Duodenal mucosa (tissue), 2 donors: ENCODE measurements at regions not wholly inside any gene's neighbourhood (a gene's known extent, or its start where the extent isn't known, plus 50 kb on each side); places are given as distances from the start of the nearest gene placed in this dataset.
"Not testable (repeated sequence)": the region's sequence is repeated elsewhere in the genome, so short reads cannot be mapped to it uniquely, and the experiment has no call there.

Experiments
- H3K27ac ChIP-seq: one replicate; pipeline ENCODE4 v1.7.0; 2013; ENCODE audit warnings: low read depth, low read length
- H3K27me3 ChIP-seq, 2 donors: one replicate each; pipeline ENCODE4 v1.7.0; 2013; ENCODE audit warnings: low read length in 2 of 2, control low read depth in 1 of 2; ENCODE audit not compliant: insufficient read depth in 2 of 2, control insufficient read depth in 1 of 2
- H3K36me3 ChIP-seq, 2 donors: one replicate each; pipeline ENCODE4 v1.7.0; 2013; ENCODE audit warnings: low read length in 2 of 2, control low read depth in 1 of 2; ENCODE audit not compliant: insufficient read depth in 2 of 2, control insufficient read depth in 1 of 2
- H3K4me1 ChIP-seq, 2 donors: one replicate each; pipeline ENCODE4 v1.7.0; 2013; ENCODE audit warnings: low read length in 2 of 2, control low read depth in 1 of 2; ENCODE audit not compliant: insufficient read depth in 2 of 2, control insufficient read depth in 1 of 2
- H3K4me3 ChIP-seq, 2 donors: one replicate each; pipeline ENCODE4 v1.7.0; 2013; ENCODE audit warnings: low read length in 2 of 2, low read depth in 1 of 2
- H3K9ac ChIP-seq, 2 donors: one replicate each; pipeline ENCODE4 v1.7.0; 2013; ENCODE audit warnings: low read length in 2 of 2, low read depth in 1 of 2
- H3K9me3 ChIP-seq, 2 donors: one replicate each; pipeline ENCODE4 v1.7.0; 2013; ENCODE audit warnings: low read length in 2 of 2, control low read depth in 1 of 2; ENCODE audit not compliant: control insufficient read depth in 1 of 2

- H3K9me3 ChIP-seq: peaks cover 0 to 5% of the 10 kb centered on the region in 2 donors
- no peak overlapping the region for H3K4me3 ChIP-seq
- no peak overlapping the region for H3K27ac ChIP-seq
- H3K36me3 ChIP-seq: no peaks in the 10 kb centered on the region
- H3K9ac ChIP-seq: no peak overlapping the region
- H3K4me1 ChIP-seq: no peaks in the 10 kb centered on the region
- H3K27me3 ChIP-seq: no peaks in the 10 kb centered on the region
These were observed 320.2 kb downstream of the PTPRC start for GRCh38 chr1:198959032-198959431.

- Histone ChIP-seq H3K9me3 (peaks cover 0 to 5% of the 10 kb centered on the region in 2 donors), H3K27me3 (no peaks in the 10 kb centered on the region), H3K27ac (no peak overlapping the region), H3K4me3 (no peak overlapping the region), H3K4me1 (no peaks in the 10 kb centered on the region), H3K36me3 (no peaks in the 10 kb centered on the region), H3K9ac (no peak overlapping the region)
These were observed 320.8 kb downstream of the PTPRC start for GRCh38 chr1:198959676-198960075.

- not testable (repeated sequence) for H3K27ac ChIP-seq
These were observed 325.0 kb downstream of the PTPRC start for GRCh38 chr1:198963796-198964195.

GRCh38 chr1:198966519-198966918 is 327.7 kb downstream of the PTPRC start:
- no peak overlapping the region for H3K27ac ChIP-seq
- no peaks in the 10 kb centered on the region for H3K27me3 ChIP-seq
- H3K9ac ChIP-seq: no peak overlapping the region
- H3K4me3 ChIP-seq: no peak overlapping the region
- no peaks in the 10 kb centered on the region for H3K4me1 ChIP-seq
- H3K9me3 ChIP-seq: no peaks in the 10 kb centered on the region
- H3K36me3 ChIP-seq: no peaks in the 10 kb centered on the region

More at GRCh38 chr1:198963796-198964195, 325.0 kb downstream of the PTPRC start:
- not testable (repeated sequence) for H3K4me1 ChIP-seq, H3K36me3 ChIP-seq, H3K4me3 ChIP-seq, H3K9ac ChIP-seq, H3K27me3 ChIP-seq, H3K9me3 ChIP-seq

DNA sequence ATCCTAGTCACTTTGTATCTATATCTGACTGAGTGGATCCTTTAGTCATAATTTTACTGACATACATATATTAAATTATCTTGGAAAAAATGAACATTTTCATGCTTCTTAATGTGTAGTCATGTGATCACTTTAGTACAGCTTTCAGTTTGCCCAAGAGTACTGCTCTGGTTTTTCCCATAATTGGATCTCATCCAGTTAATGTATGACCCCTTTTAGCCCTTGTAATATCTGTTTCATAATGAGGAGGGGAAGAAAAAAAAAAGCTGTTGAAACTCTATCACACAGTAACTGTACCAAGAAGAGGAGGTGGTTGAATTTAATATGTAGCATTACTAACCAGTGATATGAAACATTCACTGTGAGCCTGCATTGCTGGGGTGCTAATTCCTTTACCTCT is 328.7 kb downstream of the PTPRC start:
- Histone ChIP-seq H3K27me3 (no peaks in the 10 kb centered on the region), H3K9me3 (no peaks in the 10 kb centered on the region), H3K36me3 (no peaks in the 10 kb centered on the region), H3K4me3 (no peak overlapping the region), H3K4me1 (no peaks in the 10 kb centered on the region), H3K9ac (no peak overlapping the region), H3K27ac (no peak overlapping the region)

DNA sequence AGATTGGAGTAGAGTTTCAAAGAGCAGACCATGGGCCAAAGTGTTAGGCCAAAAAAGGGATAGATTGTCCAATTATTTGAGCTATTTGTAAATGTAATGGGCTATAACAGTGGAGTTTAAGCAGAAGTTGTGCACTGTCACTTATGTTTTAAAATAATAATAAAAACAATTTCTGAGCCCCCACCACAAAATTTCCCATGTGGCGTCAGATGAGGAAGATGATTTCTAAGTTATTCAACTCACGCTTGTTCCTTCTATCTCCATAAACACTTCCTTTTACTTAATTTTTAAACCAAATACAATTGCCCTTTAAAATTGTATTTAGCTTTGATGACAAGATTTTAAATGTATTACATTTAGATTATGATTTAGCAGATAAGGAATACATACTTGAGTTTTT is 330.0 kb downstream of the PTPRC start:
- no peaks in the 10 kb centered on the region for H3K36me3 ChIP-seq
- H3K4me1 ChIP-seq: no peaks in the 10 kb centered on the region
- H3K27ac ChIP-seq: no peak overlapping the region
- no peak overlapping the region for H3K9ac ChIP-seq
- no peaks in the 10 kb centered on the region for H3K9me3 ChIP-seq
- H3K4me3 ChIP-seq: no peak overlapping the region
- no peaks in the 10 kb centered on the region for H3K27me3 ChIP-seq

DNA sequence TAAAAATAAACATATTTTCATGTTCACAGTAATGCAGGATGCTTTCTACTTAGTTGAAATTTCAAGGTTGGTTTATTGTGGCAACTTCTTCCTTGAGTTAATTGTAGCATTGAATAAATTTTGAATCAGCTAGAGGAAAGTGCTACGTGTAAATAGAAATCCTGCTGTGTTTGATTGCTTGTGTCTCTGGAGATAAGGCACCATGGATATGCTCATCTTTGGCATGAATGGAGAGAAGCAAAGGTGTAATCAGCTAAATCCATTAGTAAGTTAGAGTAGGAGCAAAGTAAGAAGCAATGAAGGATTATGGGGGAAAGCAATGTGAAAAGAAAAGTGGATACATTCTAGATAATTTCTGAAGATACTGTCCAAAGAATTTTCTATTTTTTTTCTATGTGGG is 331.1 kb downstream of the PTPRC start:
- Histone ChIP-seq H3K27me3 (no peaks in the 10 kb centered on the region), H3K27ac (no peak overlapping the region), H3K4me3 (no peak overlapping the region), H3K4me1 (no peaks in the 10 kb centered on the region), H3K9me3 (no peaks in the 10 kb centered on the region), H3K9ac (no peak overlapping the region), H3K36me3 (no peaks in the 10 kb centered on the region)

DNA sequence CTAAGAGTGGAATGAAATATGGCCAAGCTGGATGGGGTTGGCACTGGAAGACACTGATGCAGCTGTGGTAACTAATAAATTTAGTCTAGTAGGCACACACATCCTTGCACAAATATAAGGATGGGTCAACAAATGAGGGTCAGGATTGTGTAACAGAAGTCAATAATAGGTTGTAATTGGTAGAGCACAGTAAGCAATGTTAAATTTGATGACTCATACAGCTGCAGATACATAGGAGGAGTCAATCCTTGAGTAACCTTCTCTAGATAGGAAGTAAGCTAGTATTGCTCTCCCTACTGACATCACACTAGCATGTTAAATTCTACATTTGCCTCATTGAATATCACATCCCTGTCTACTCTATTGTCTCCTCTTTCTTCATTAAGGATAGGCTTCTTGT is 332.1 kb downstream of the PTPRC start:
- H3K9ac ChIP-seq: no peak overlapping the region
- no peaks in the 10 kb centered on the region for H3K27me3 ChIP-seq
- no peak overlapping the region for H3K27ac ChIP-seq
- no peaks in the 10 kb centered on the region for H3K36me3 ChIP-seq
- no peaks in the 10 kb centered on the region for H3K9me3 ChIP-seq
- no peaks in the 10 kb centered on the region for H3K4me1 ChIP-seq
- no peak overlapping the region for H3K4me3 ChIP-seq

GRCh38 chr1:198977909-198978308 is 339.1 kb downstream of the PTPRC start:
- Histone ChIP-seq H3K27ac (no peak overlapping the region), H3K27me3 (no peaks in the 10 kb centered on the region), H3K9me3 (no peaks in the 10 kb centered on the region), H3K36me3 (no peaks in the 10 kb centered on the region), H3K9ac (no peak overlapping the region), H3K4me1 (no peaks in the 10 kb centered on the region), H3K4me3 (no peak overlapping the region)

GRCh38 chr1:198978523-198978922 is 339.7 kb downstream of the PTPRC start:
- Histone ChIP-seq H3K9ac (no peak overlapping the region), H3K4me3 (no peak overlapping the region), H3K9me3 (no peaks in the 10 kb centered on the region)

DNA sequence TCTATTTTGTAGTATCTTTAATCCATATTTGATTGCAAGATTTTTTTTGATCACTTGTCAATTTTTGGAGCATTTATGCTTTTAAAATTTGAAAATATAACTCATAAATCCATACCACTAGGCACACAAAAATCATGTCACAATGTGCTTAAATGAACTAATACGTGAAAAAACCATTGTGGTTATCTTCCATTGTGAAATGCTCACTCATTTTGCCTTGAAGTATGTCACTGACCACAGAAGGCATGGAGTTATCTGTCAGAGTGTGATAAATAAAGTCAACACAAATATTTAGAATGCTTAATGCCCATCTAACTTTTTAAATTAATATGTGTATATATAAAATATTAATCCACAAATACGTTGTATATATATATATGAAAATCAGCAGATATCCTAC is 347.2 kb downstream of the PTPRC start:
- Histone ChIP-seq H3K27me3 (no peaks in the 10 kb centered on the region), H3K9ac (no peak overlapping the region), H3K9me3 (no peaks in the 10 kb centered on the region), H3K4me3 (no peak overlapping the region), H3K4me1 (no peaks in the 10 kb centered on the region), H3K27ac (no peak overlapping the region), H3K36me3 (no peaks in the 10 kb centered on the region)

More at GRCh38 chr1:198978523-198978922, 339.7 kb downstream of the PTPRC start:
- H3K27ac ChIP-seq: no peak overlapping the region
- no peaks in the 10 kb centered on the region for H3K27me3 ChIP-seq
- no peaks in the 10 kb centered on the region for H3K4me1 ChIP-seq
- no peaks in the 10 kb centered on the region for H3K36me3 ChIP-seq
